ENCODE measurements at regions not wholly inside any gene's neighbourhood (a gene's known extent, or its start where the extent isn't known, plus 50 kb on each side); places are given as distances from the start of the nearest gene placed in this dataset.

DNA sequence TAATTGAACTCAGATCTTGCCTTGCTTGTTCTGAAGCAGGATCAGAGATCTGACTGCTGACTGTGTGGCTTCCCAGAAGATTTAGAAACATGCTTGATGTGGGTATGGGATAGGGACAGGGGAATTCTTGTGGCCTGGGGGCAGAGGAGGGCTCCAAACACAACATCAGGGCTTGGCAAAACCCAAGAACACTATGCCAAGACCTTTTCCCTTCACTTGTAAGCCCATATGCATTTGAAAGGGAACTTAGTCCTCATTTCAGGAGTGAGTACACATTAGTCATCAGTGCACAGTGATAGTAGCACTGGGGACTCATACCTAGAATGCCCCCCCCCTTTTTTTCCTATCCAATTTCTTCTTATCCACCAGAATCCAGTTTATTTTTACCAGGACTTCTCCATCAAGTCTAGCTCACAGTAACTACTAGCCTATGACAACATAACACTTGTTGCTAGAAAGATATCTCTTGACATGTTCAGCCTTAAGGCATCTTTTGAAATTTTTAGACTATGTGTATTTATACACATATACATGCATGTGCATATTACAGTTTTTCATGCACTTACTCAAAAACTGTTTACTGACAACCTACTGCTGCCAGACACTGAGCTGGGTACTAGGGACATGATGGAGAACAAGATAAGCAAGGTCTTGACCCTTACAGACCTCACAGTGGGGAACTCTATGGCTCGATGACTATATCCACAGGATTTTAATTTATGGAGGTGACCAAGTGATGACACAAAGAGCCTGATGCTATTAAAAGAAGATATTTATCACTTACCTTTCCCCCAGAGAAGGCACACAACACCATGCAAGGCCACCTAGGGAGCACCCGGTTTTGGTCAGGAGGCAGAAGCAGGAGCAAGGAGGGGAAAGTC is 158.3 kb upstream of the MAP3K1 start:
- Histone ChIP-seq H3K4me1 (replicated peaks) (no peaks in the 10 kb centered on the region), H3K27me3 (replicated peaks; ENCODE audit: insufficient read depth) (no peaks in the 10 kb centered on the region), H3K36me3 (no peaks in the 10 kb centered on the region), H3K9me3 (no peaks in the 10 kb centered on the region), H3K27ac (no peak overlapping the region), H3K4me3 (no peak overlapping the region)
- WGBS, result 91% methylated on average over 2 of the region's 2 CpGs
- intact Hi-C loops (cut with DNase I), result no loop called here
- DNase-seq (ENCODE audit: low spot score), result no peak
- TF ChIP-seq, protein P1, sequence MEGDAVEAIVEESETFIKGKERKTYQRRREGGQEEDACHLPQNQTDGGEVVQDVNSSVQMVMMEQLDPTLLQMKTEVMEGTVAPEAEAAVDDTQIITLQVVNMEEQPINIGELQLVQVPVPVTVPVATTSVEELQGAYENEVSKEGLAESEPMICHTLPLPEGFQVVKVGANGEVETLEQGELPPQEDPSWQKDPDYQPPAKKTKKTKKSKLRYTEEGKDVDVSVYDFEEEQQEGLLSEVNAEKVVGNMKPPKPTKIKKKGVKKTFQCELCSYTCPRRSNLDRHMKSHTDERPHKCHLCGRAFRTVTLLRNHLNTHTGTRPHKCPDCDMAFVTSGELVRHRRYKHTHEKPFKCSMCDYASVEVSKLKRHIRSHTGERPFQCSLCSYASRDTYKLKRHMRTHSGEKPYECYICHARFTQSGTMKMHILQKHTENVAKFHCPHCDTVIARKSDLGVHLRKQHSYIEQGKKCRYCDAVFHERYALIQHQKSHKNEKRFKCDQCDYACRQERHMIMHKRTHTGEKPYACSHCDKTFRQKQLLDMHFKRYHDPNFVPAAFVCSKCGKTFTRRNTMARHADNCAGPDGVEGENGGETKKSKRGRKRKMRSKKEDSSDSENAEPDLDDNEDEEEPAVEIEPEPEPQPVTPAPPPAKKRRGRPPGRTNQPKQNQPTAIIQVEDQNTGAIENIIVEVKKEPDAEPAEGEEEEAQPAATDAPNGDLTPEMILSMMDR (IDR thresholded peaks at IDR 0.05), result no peak
- TF ChIP-seq POLR2AphosphoS5 (IDR thresholded peaks at IDR 0.05), result no peak
- no peak for TF ChIP-seq POLR2A (IDR thresholded peaks at IDR 0.05)

DNA sequence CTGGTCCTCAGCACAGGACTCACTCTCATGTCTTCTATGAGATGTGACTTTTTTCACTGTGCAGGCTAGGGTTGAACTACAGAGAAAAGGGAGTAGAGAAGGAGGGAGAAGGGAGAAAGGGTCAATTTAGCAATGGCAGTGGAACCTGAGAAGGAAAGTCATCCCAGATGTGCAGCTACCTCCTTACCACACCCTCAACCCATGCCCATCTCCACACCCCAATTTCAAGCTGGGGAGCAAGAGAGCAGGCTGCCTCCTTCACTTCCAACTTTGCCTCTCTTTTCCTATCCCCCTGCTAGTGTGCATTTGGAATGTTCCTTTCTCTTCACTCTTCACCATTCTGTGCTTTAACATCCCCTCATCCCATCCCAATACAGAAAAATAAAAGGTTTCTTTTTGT is 163.5 kb upstream of the MAP3K1 start:
- no peaks in the 10 kb centered on the region for H3K9me3 ChIP-seq
- intact Hi-C loops (cut with DNase I), result no loop called here

DNA sequence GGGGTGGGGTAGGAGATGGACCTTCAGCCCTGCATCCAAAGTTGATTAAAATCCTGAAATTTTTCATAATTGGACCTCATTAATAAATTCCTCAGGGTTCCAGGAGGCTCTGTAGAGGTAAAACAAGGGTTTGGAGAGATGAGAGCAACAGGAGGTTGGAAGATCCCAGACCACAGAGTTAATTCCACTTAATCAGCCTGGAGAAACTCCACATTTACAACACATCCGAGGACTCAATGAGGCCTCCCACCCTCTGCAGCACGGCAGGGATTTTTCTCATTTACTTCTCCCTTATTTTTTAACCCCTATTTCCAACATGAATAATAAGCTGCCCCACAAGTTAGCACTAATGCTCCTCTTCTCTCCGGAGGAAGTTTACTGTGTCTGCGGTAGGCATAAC is 165.0 kb upstream of the MAP3K1 start:
- WGBS, result 81% methylated on average over 4 of the region's 4 CpGs
- H3K36me3 ChIP-seq, result no peaks in the 10 kb centered on the region
- H3K4me1 ChIP-seq (replicated peaks), result no peaks in the 10 kb centered on the region
- no peaks in the 10 kb centered on the region for H3K9me3 ChIP-seq
- TF ChIP-seq POLR2AphosphoS5 (IDR thresholded peaks at IDR 0.05) (no peak), POLR2A (IDR thresholded peaks at IDR 0.05) (no peak)
- TF ChIP-seq, protein P1 (IDR thresholded peaks at IDR 0.05), result no peak
- H3K27me3 ChIP-seq (replicated peaks; ENCODE audit: insufficient read depth), result no peaks in the 10 kb centered on the region
- no peak overlapping the region for H3K27ac ChIP-seq
- no peak for DNase-seq (ENCODE audit: low spot score)
- H3K4me3 ChIP-seq, result no peak overlapping the region
- intact Hi-C loops (cut with DNase I), result no loop called here

More for the DNA sequence above, 163.5 kb upstream of the MAP3K1 start:
- TF ChIP-seq, protein P1 (IDR thresholded peaks at IDR 0.05), result no peak
- H3K4me1 ChIP-seq (replicated peaks), result no peaks in the 10 kb centered on the region
- H3K27ac ChIP-seq, result no peak overlapping the region
- no peaks in the 10 kb centered on the region for H3K36me3 ChIP-seq
- DNase-seq (ENCODE audit: low spot score), result no peak
- no peak overlapping the region for H3K4me3 ChIP-seq
- H3K27me3 ChIP-seq (replicated peaks; ENCODE audit: insufficient read depth), result no peaks in the 10 kb centered on the region

DNA sequence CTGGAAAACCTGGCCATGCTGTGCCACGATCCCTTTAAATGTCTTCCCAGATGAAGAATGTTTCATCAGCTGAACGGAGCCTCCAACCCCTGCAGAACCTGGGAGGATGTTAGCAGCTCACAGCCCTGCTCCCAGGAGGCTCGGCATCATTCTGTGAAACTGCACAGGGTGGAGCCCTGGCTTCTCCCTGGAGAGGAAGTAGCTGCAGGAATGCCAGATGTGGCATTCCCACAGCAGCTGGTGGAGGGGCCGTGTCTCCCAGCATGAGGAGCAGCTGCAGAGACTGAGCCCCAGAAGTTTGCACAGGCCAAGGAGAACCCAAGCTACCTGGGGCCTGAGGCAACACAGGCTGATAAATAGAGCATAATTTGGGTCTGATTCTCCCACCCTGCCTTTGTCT is 165.8 kb upstream of the MAP3K1 start:
- WGBS, result 77% methylated on average over 4 of the region's 4 CpGs
- no peak for DNase-seq (ENCODE audit: low spot score)
- intact Hi-C loops (cut with DNase I), result no loop called here

More for the DNA sequence above, 165.8 kb upstream of the MAP3K1 start:
- H3K27me3 ChIP-seq (replicated peaks; ENCODE audit: insufficient read depth), result no peaks in the 10 kb centered on the region
- TF ChIP-seq POLR2A (IDR thresholded peaks at IDR 0.05) (no peak), POLR2AphosphoS5 (IDR thresholded peaks at IDR 0.05) (no peak)
- TF ChIP-seq, protein P1 (IDR thresholded peaks at IDR 0.05), result no peak
- no peaks in the 10 kb centered on the region for H3K4me1 ChIP-seq (replicated peaks)
- H3K27ac ChIP-seq, result no peak overlapping the region
- no peaks in the 10 kb centered on the region for H3K36me3 ChIP-seq
- H3K9me3 ChIP-seq, result no peaks in the 10 kb centered on the region
- no peak overlapping the region for H3K4me3 ChIP-seq

All from prostate gland (tissue), 2 donors.